ENCODE measurements at regions not wholly inside any gene's neighbourhood (a gene's known extent, or its start where the extent isn't known, plus 50 kb on each side); places are given as distances from the start of the nearest gene placed in this dataset.

DNA sequence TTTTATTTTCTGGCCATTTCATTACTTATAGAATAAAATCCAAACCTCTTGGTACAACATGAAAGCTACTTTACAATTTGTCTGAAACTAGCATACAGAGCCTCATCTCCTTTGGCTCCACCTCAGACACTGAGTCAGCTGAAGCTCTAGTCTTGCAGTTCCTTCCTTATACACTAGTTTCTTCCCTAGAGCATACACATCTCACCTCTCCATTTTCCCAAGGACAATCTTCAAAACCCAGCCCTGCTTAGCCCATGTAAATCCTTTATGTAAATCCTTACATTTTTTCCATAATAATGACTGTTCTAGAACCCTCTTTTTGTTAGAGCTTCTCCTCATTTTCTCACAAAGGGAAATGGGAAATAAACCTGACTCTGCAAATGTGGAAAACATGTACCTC lies 463.4 kb downstream of the SLC16A7 start:
- DNase-seq (ENCODE audit: insufficient read length, low spot score) (no peak), FAIRE-seq (no peak)
- TF ChIP-seq POU2F2 (IDR thresholded peaks at IDR 0.05; ENCODE audit: low read depth, low read length): no peak
- TF ChIP-seq PAX5 (IDR thresholded peaks at IDR 0.05; ENCODE audit: insufficient read depth, low read length, severe bottlenecking): no peak
- TF ChIP-seq TAF1 (IDR thresholded peaks at IDR 0.05; ENCODE audit: low read depth, low read length): no peak
- TF ChIP-seq POLR2AphosphoS5 (IDR thresholded peaks at IDR 0.05; ENCODE audit: low read depth, low read length): no peak
- no peak for TF ChIP-seq POLR2A (IDR thresholded peaks at IDR 0.05; ENCODE audit: low read depth, low read length)

- no peak for FAIRE-seq
- TF ChIP-seq PAX5 (IDR thresholded peaks at IDR 0.05; ENCODE audit: insufficient read depth, low read length, severe bottlenecking): no peak
- TF ChIP-seq POLR2A (IDR thresholded peaks at IDR 0.05; ENCODE audit: low read depth, low read length): no peak
- TF ChIP-seq POLR2AphosphoS5 (IDR thresholded peaks at IDR 0.05; ENCODE audit: low read depth, low read length): no peak
- TF ChIP-seq POU2F2 (IDR thresholded peaks at IDR 0.05; ENCODE audit: low read depth, low read length): no peak
- no peak for TF ChIP-seq TAF1 (IDR thresholded peaks at IDR 0.05; ENCODE audit: low read depth, low read length)
- no peak for TF ChIP-seq SPI1 (IDR thresholded peaks at IDR 0.05; ENCODE audit: low read depth, low read length)
Observed at GRCh38 chr12:60066655-60067054, 470.8 kb downstream of the SLC16A7 start.

DNA sequence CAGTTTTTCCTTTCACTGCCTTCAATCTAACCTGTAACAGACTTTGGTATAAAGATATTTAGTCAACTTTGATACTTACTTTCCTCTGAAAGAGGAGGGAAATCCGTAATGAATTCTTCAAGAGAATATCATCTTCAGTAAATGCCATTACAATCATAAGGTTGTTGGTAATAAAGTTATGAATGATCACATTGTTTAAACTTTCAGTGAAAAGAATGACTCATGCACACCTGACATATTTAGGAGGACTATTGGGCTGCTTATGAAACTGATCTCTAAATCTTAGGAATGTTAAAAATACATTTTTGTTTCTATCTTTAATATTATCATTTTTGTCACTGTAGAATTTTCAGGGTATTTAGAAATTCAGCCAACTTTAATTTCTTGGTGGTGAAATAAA lies 474.7 kb downstream of the SLC16A7 start:
- DNase-seq (ENCODE audit: insufficient read length, low spot score) (no peak), FAIRE-seq (no peak)
- TF ChIP-seq POLR2AphosphoS5 (IDR thresholded peaks at IDR 0.05; ENCODE audit: low read depth, low read length): no peak
- no peak for TF ChIP-seq TAF1 (IDR thresholded peaks at IDR 0.05; ENCODE audit: low read depth, low read length)
- TF ChIP-seq POLR2A (IDR thresholded peaks at IDR 0.05; ENCODE audit: low read depth, low read length): no peak
- TF ChIP-seq SPI1 (IDR thresholded peaks at IDR 0.05; ENCODE audit: low read depth, low read length): no peak
- no peak for TF ChIP-seq POU2F2 (IDR thresholded peaks at IDR 0.05; ENCODE audit: low read depth, low read length)
- no peak for TF ChIP-seq PAX5 (IDR thresholded peaks at IDR 0.05; ENCODE audit: insufficient read depth, low read length, severe bottlenecking)

More at GRCh38 chr12:60066655-60067054, 470.8 kb downstream of the SLC16A7 start:
- DNase-seq (ENCODE audit: insufficient read length, low spot score): no peak

DNA sequence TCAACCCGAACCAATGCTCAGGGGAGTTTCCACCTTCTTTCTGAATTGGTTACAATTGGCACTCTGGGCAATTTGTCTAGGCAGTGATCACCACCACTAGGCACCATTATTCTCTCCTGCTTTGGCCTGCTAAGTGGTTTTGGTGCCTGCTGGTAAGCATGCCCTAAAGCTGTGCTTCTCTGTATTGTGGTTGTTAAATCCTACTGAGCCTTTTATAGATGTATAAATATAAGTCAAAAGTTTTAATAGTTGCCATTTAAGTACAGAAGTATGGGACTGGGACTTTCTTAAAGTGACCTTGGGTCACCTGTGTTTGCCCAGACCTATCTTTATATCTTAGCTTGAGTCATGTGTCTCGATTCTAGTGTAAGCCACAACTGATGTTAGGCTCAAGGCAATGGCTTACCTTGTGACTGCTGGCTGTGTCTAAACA lies 475.9 kb downstream of the SLC16A7 start:
- DNase-seq (ENCODE audit: insufficient read length, low spot score): no peak
- FAIRE-seq: no peak

GRCh38 chr12:60072911-60073310 lies 477.1 kb downstream of the SLC16A7 start:
- no peak for TF ChIP-seq POU2F2 (IDR thresholded peaks at IDR 0.05; ENCODE audit: low read depth, low read length)
- no peak for TF ChIP-seq SPI1 (IDR thresholded peaks at IDR 0.05; ENCODE audit: low read depth, low read length)
- TF ChIP-seq TAF1 (IDR thresholded peaks at IDR 0.05; ENCODE audit: low read depth, low read length): no peak
- no peak for TF ChIP-seq PAX5 (IDR thresholded peaks at IDR 0.05; ENCODE audit: insufficient read depth, low read length, severe bottlenecking)
- TF ChIP-seq POLR2AphosphoS5 (IDR thresholded peaks at IDR 0.05; ENCODE audit: low read depth, low read length): no peak
- TF ChIP-seq POLR2A (IDR thresholded peaks at IDR 0.05; ENCODE audit: low read depth, low read length): no peak
- no peak for DNase-seq (ENCODE audit: insufficient read length, low spot score)
- no peak for FAIRE-seq

More for the DNA sequence above, 475.9 kb downstream of the SLC16A7 start:
- no peak for TF ChIP-seq POU2F2 (IDR thresholded peaks at IDR 0.05; ENCODE audit: low read depth, low read length)
- TF ChIP-seq TAF1 (IDR thresholded peaks at IDR 0.05; ENCODE audit: low read depth, low read length): no peak
- TF ChIP-seq PAX5 (IDR thresholded peaks at IDR 0.05; ENCODE audit: insufficient read depth, low read length, severe bottlenecking): no peak
- TF ChIP-seq SPI1 (IDR thresholded peaks at IDR 0.05; ENCODE audit: low read depth, low read length): no peak

GRCh38 chr12:60075091-60075490 lies 479.3 kb downstream of the SLC16A7 start:
- TF ChIP-seq SPI1 (IDR thresholded peaks at IDR 0.05; ENCODE audit: low read depth, low read length) (no peak), TAF1 (IDR thresholded peaks at IDR 0.05; ENCODE audit: low read depth, low read length) (no peak), PAX5 (IDR thresholded peaks at IDR 0.05; ENCODE audit: insufficient read depth, low read length, severe bottlenecking) (no peak), POU2F2 (IDR thresholded peaks at IDR 0.05; ENCODE audit: low read depth, low read length) (no peak), POLR2AphosphoS5 (IDR thresholded peaks at IDR 0.05; ENCODE audit: low read depth, low read length) (no peak), POLR2A (IDR thresholded peaks at IDR 0.05; ENCODE audit: low read depth, low read length) (no peak)
- no peak for DNase-seq (ENCODE audit: insufficient read length, low spot score)
- FAIRE-seq: no peak

DNA sequence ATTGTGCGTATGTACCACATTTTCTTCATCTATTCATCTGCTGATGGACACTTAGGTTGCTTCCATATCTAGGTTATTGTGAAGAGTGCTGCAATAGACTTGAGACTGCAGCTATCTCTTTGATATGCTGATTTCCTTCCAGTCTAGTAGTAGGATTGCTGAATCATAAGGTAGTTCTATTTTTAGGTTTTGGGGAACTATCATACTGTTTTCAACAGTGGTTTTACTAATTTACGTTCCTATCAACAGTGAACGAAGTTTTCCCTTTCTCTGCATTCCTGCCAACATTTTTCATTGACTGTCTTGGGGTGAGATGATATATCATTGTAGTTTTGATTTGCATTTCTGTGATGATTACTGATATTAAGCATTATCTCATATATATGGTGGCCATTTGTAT lies 482.2 kb downstream of the SLC16A7 start:
- FAIRE-seq: no peak
- no peak for DNase-seq (ENCODE audit: insufficient read length, low spot score)
- TF ChIP-seq SPI1 (IDR thresholded peaks at IDR 0.05; ENCODE audit: low read depth, low read length) (no peak), TAF1 (IDR thresholded peaks at IDR 0.05; ENCODE audit: low read depth, low read length) (no peak), POLR2AphosphoS5 (IDR thresholded peaks at IDR 0.05; ENCODE audit: low read depth, low read length) (no peak), POU2F2 (IDR thresholded peaks at IDR 0.05; ENCODE audit: low read depth, low read length) (no peak), POLR2A (IDR thresholded peaks at IDR 0.05; ENCODE audit: low read depth, low read length) (no peak)

GRCh38 chr12:60093428-60093827 lies 497.6 kb downstream of the SLC16A7 start:
- FAIRE-seq: no peak
- TF ChIP-seq PAX5 (IDR thresholded peaks at IDR 0.05; ENCODE audit: insufficient read depth, low read length, severe bottlenecking) (no peak), SPI1 (IDR thresholded peaks at IDR 0.05; ENCODE audit: low read depth, low read length) (no peak), TAF1 (IDR thresholded peaks at IDR 0.05; ENCODE audit: low read depth, low read length) (no peak)
- DNase-seq (ENCODE audit: insufficient read length, low spot score): no peak

DNA sequence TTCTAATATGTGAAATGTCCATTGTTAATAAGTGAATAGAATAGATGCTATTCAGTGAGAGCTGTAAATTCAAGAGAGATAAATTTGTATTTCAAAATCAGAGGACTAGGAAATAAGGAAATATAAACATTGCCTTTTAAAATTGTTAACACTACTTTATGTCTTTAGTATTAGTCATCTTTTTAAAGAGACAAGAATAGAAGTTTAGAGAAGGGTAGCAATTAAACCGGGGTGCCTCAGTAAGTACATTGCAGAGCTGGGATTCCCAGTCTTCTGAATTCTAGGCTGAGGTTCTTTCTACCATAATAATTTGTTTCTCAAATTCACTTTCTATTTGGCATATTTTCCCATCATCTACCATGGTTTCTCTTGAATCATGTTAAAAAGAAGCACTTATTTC lies 498.6 kb downstream of the SLC16A7 start:
- DNase-seq (ENCODE audit: insufficient read length, low spot score) (no peak), FAIRE-seq (no peak)
- no peak for TF ChIP-seq POLR2A (IDR thresholded peaks at IDR 0.05; ENCODE audit: low read depth, low read length)
- no peak for TF ChIP-seq TAF1 (IDR thresholded peaks at IDR 0.05; ENCODE audit: low read depth, low read length)
- TF ChIP-seq POU2F2 (IDR thresholded peaks at IDR 0.05; ENCODE audit: low read depth, low read length): no peak
- no peak for TF ChIP-seq POLR2AphosphoS5 (IDR thresholded peaks at IDR 0.05; ENCODE audit: low read depth, low read length)
- TF ChIP-seq PAX5 (IDR thresholded peaks at IDR 0.05; ENCODE audit: insufficient read depth, low read length, severe bottlenecking): no peak
- no peak for TF ChIP-seq SPI1 (IDR thresholded peaks at IDR 0.05; ENCODE audit: low read depth, low read length)

GRCh38 chr12:60096727-60097126 lies 500.9 kb downstream of the SLC16A7 start:
- DNase-seq (ENCODE audit: insufficient read length, low spot score): no peak
- FAIRE-seq: no peak
- TF ChIP-seq POU2F2 (IDR thresholded peaks at IDR 0.05; ENCODE audit: low read depth, low read length) (no peak), TAF1 (IDR thresholded peaks at IDR 0.05; ENCODE audit: low read depth, low read length) (no peak), POLR2AphosphoS5 (IDR thresholded peaks at IDR 0.05; ENCODE audit: low read depth, low read length) (no peak), SPI1 (IDR thresholded peaks at IDR 0.05; ENCODE audit: low read depth, low read length) (no peak), POLR2A (IDR thresholded peaks at IDR 0.05; ENCODE audit: low read depth, low read length) (no peak), PAX5 (IDR thresholded peaks at IDR 0.05; ENCODE audit: insufficient read depth, low read length, severe bottlenecking) (no peak)
